Transverse colon (tissue), 4 donors: ENCODE measurements at regions not wholly inside any gene's neighbourhood (a gene's known extent, or its start where the extent isn't known, plus 50 kb on each side); places are given as distances from the start of the nearest gene placed in this dataset.
"Not testable (repeated sequence)": the region's sequence is repeated elsewhere in the genome, so short reads cannot be mapped to it uniquely, and the experiment has no call there.

Experiments used
- CTCF ChIP-seq, 5 experiments: fragments of 200-600 bp in 3 of 5; fragments of 450-650 bp in 2 of 5; sonication (generic) in 3 of 5; IDR thresholded peaks; 1 replicate in 2 of 5; 2 replicates in 3 of 5; pipeline ENCODE4 v1.5.1; 2016 to 2017; ENCODE audit warnings: antibody characterized with exemption in 5 of 5, inconsistent platforms in 3 of 5, mild to moderate bottlenecking in 2 of 5, moderate library complexity in 1 of 5
- EP300 ChIP-seq: sonication (generic); formaldehyde crosslinking; IDR thresholded peaks from one replicate; pipeline ENCODE4 v1.6.1; 2017; ENCODE audit warnings: antibody characterized with exemption, low read depth
- POLR2AphosphoS5 ChIP-seq, 3 donors: sonication (generic); formaldehyde crosslinking; IDR thresholded peaks; one replicate each; pipeline ENCODE4 v1.6.1; 2016; ENCODE audit warnings: antibody characterized with exemption in 3 of 3

GRCh38 chr3:20921112-20921511 lies 735.1 kb upstream of the SGO1 start:
- not testable (repeated sequence) for TF ChIP-seq EP300; CTCF (IDR thresholded peaks at IDR 0.05); POLR2AphosphoS5 (IDR thresholded peaks at IDR 0.05)
